Psoas muscle (tissue), 7 donors: ENCODE measurements at regions not wholly inside any gene's neighbourhood (a gene's known extent, or its start where the extent isn't known, plus 50 kb on each side); places are given as distances from the start of the nearest gene placed in this dataset.

Source experiments
- ATAC-seq, 4 donors: fragments of 200-7000 bp; cut with Tn5 transposase; one replicate each; pipeline ENCODE4 v1.9.1; 2020; ENCODE audit warnings: moderate library complexity in 3 of 4, mild to moderate bottlenecking in 2 of 4
- DNase-seq, 2 donors: peaks; one replicate each; pipeline ENCODE4 v3.0.0-alpha.2; 2020
- H3K27ac ChIP-seq: fragments of 200-600 bp; one replicate; pipeline ENCODE4 v1.8.0; 2022
- H3K27me3 ChIP-seq, 3 donors: fragments of 200-600 bp in 1 of 3; one replicate each; pipeline versions ENCODE4 v1.6.1 to v1.8.0; 2013 to 2022; ENCODE audit warnings: low read length in 2 of 3, mild to moderate bottlenecking in 2 of 3, moderate library complexity in 1 of 3; ENCODE audit not compliant: insufficient read depth in 3 of 3
- H3K36me3 ChIP-seq, 2 donors: fragments of 200-600 bp in 1 of 2; one replicate each; pipeline versions ENCODE4 v1.6.1 to v1.8.0; 2013 to 2022; ENCODE audit warnings: low read depth in 1 of 2, mild to moderate bottlenecking in 1 of 2, moderate library complexity in 1 of 2; ENCODE audit not compliant: insufficient read depth in 1 of 2
- H3K4me1 ChIP-seq: fragments of 200-600 bp; one replicate; pipeline ENCODE4 v1.8.0; 2022
- H3K4me3 ChIP-seq: fragments of 200-600 bp; one replicate; pipeline ENCODE4 v1.8.0; 2022; ENCODE audit warnings: mild to moderate bottlenecking
- H3K9me3 ChIP-seq: fragments of 200-600 bp; one replicate; pipeline ENCODE4 v1.8.0; 2022
- CTCF ChIP-seq: fragments of 200-600 bp; IDR thresholded peaks from one replicate; pipeline ENCODE4 v1.8.0; 2022; ENCODE audit warnings: antibody characterized with exemption
- WGBS, 3 donors: extraction: QIAGEN DNeasy Blood & Tissue Kit; methylation state at CpG; one replicate each; pipeline versions ENCODE4 v1.1.6 to v1.1.7; 2013; 5-methylcytosine and 5-hydroxymethylcytosine counted together
- intact Hi-C, 2 donors: fragments of 100-400 bp; cut with DNase I; formaldehyde crosslinking; loops; one replicate each; pipeline versions ENCODE4 v1.11.0 to v1.14.2; 2022
- donor health status: healthy with polysubstance abuse.
- donor health status: DM: no; HTN: no; CAD: no; lungs with moderate emphysema.
- donor health status: Bipolar disorder and iron deficiency.
- donor health status: healthy.
- donor health status: DM: yes; HTN: yes; CAD: no.
- donor health status: DM: no; HTN: no; CAD: no.
- donor health status: DM: yes; HTN: yes; CAD: no.

GRCh38 chr20:16885746-16886145, 137.6 kb downstream of the OTOR start:
- no peak overlapping the region for H3K4me3 ChIP-seq
- H3K4me1 ChIP-seq = no peaks in the 10 kb centered on the region
- no peaks in the 10 kb centered on the region for H3K36me3 ChIP-seq
- H3K27me3 ChIP-seq = peaks cover 0 to 2% (median 0%) of the 10 kb centered on the region in 3 donors
- no peak for DNase-seq
- TF ChIP-seq CTCF = no peak
- no peak for ATAC-seq
- no peak overlapping the region for H3K27ac ChIP-seq
- intact Hi-C loops = no loop called here
- no peaks in the 10 kb centered on the region for H3K9me3 ChIP-seq

GRCh38 chr20:16898433-16898832, 150.3 kb downstream of the OTOR start:
- no peak overlapping the region for H3K27ac ChIP-seq
- no peak overlapping the region for H3K4me3 ChIP-seq
- 60 to 63% (median 62%) methylated on average over 4 of the region's 4 CpGs for WGBS, 3 donors
- TF ChIP-seq CTCF = no peak
- H3K27me3 ChIP-seq = no peaks in the 10 kb centered on the region
- no peaks in the 10 kb centered on the region for H3K9me3 ChIP-seq
- DNase-seq (no peak), ATAC-seq (no peak)
- no peaks in the 10 kb centered on the region for H3K4me1 ChIP-seq
- intact Hi-C loops = no loop called here
- no peaks in the 10 kb centered on the region for H3K36me3 ChIP-seq

GRCh38 chr20:16902662-16903061, 154.5 kb downstream of the OTOR start:
- intact Hi-C loops = no loop called here
- no peaks in the 10 kb centered on the region for H3K4me1 ChIP-seq
- 85 to 93% (median 91%) methylated on average over 2 of the region's 2 CpGs for WGBS, 3 donors
- no peak for TF ChIP-seq CTCF
- DNase-seq (no peak), ATAC-seq (no peak)
- H3K27me3 ChIP-seq = no peaks in the 10 kb centered on the region
- H3K9me3 ChIP-seq = no peaks in the 10 kb centered on the region
- no peak overlapping the region for H3K27ac ChIP-seq
- no peaks in the 10 kb centered on the region for H3K36me3 ChIP-seq
- no peak overlapping the region for H3K4me3 ChIP-seq

- DNase-seq (no peak), ATAC-seq (no peak)
- H3K36me3 ChIP-seq = no peaks in the 10 kb centered on the region
- no peaks in the 10 kb centered on the region for H3K27me3 ChIP-seq
- no peaks in the 10 kb centered on the region for H3K9me3 ChIP-seq
- intact Hi-C loops = no loop called here
- H3K27ac ChIP-seq = no peak overlapping the region
- WGBS, 3 donors = 45 to 56% (median 47%) methylated on average over 5 of the region's 5 CpGs
- no peak overlapping the region for H3K4me3 ChIP-seq
- TF ChIP-seq CTCF = no peak
- no peaks in the 10 kb centered on the region for H3K4me1 ChIP-seq
Measured at GRCh38 chr20:16904751-16905150, 156.6 kb downstream of the OTOR start.

- intact Hi-C loops = no loop called here
Measured at GRCh38 chr20:16914277-16914676, 166.1 kb downstream of the OTOR start.

More at GRCh38 chr20:16914277-16914676, 166.1 kb downstream of the OTOR start:
- ATAC-seq (no peak), DNase-seq (no peak)
- TF ChIP-seq CTCF = no peak
- Histone ChIP-seq H3K4me1 (no peaks in the 10 kb centered on the region), H3K4me3 (no peak overlapping the region), H3K27ac (no peak overlapping the region), H3K9me3 (no peaks in the 10 kb centered on the region), H3K27me3 (no peaks in the 10 kb centered on the region), H3K36me3 (no peaks in the 10 kb centered on the region)
- WGBS, 3 donors = 37 to 70% (median 44%) methylated on average over 1 of the region's 1 CpG
